GM19468 (cell line): ENCODE measurements at regions not wholly inside any gene's neighbourhood (a gene's known extent, or its start where the extent isn't known, plus 50 kb on each side); places are given as distances from the start of the nearest gene placed in this dataset.
A peak's percentile ranks its signal among the peaks of the same experiment; 100 is the strongest.
"Not testable (repeated sequence)": the region's sequence is repeated elsewhere in the genome, so short reads cannot be mapped to it uniquely, and the experiment has no call there.

Experiments used
- ATAC-seq: cut with Tn5 transposase; IDR thresholded peaks from one replicate; pipeline ENCODE4 v1.9.1; 2021; ENCODE audit warnings: mild to moderate bottlenecking, moderate library complexity, moderate number of reproducible peaks; ENCODE audit not compliant: unreplicated experiment; ENCODE audit errors: extremely low read depth

GRCh38 chr15:21774760-21775159, 102.8 kb downstream of the POTEB start:
- not testable (repeated sequence) for ATAC-seq

- not testable (repeated sequence) for ATAC-seq
Observed at GRCh38 chr15:21766524-21766923, 111.0 kb downstream of the POTEB start.

- ATAC-seq: not testable (repeated sequence)
Observed at GRCh38 chr15:21763756-21764155, 113.8 kb downstream of the POTEB start.

- not testable (repeated sequence) for ATAC-seq
Observed at GRCh38 chr15:21760250-21761023, 117.1 kb downstream of the POTEB start.

GRCh38 chr15:21759401-21760165, 118.0 kb downstream of the POTEB start:
- not testable (repeated sequence) for ATAC-seq

- not testable (repeated sequence) for ATAC-seq
Observed at GRCh38 chr15:21753838-21754237, 123.7 kb downstream of the POTEB start.

GRCh38 chr15:21752124-21752957, 125.2 kb downstream of the POTEB start:
- ATAC-seq: not testable (repeated sequence)

- ATAC-seq: not testable (repeated sequence)
Observed at GRCh38 chr15:21749173-21749572, 128.4 kb downstream of the POTEB start.

- ATAC-seq: not testable (repeated sequence)
Observed at GRCh38 chr15:21744245-21744915, 133.2 kb downstream of the POTEB start.

- peak; percentile 31 for ATAC-seq
Observed at GRCh38 chr15:21742067-21742466, 135.5 kb downstream of the POTEB start.

- ATAC-seq: not testable (repeated sequence)
Observed at GRCh38 chr15:21738003-21738402, 139.5 kb downstream of the POTEB start.

- not testable (repeated sequence) for ATAC-seq
Observed at GRCh38 chr15:21736443-21736842, 141.1 kb downstream of the POTEB start.

- ATAC-seq: not testable (repeated sequence)
Observed at GRCh38 chr15:21735837-21736236, 141.7 kb downstream of the POTEB start.

- ATAC-seq: not testable (repeated sequence)
Observed at GRCh38 chr15:21735368-21735767, 142.2 kb downstream of the POTEB start.

- peak; percentile 13 for ATAC-seq
Observed at GRCh38 chr15:21731496-21731895, 146.0 kb downstream of the POTEB start.

GRCh38 chr15:21730427-21731405, 146.8 kb downstream of the POTEB start:
- peak; percentile 70 for ATAC-seq

- ATAC-seq: not testable (repeated sequence)
Observed at GRCh38 chr15:21724988-21725387, 152.5 kb downstream of the POTEB start.

- ATAC-seq: not testable (repeated sequence)
Observed at GRCh38 chr15:21721115-21721514, 156.4 kb downstream of the POTEB start.

- peak; percentile 66 for ATAC-seq
Observed at GRCh38 chr15:21718779-21719178, 158.8 kb downstream of the POTEB start.
